AG20443 (cell line): ENCODE measurements at regions not wholly inside any gene's neighbourhood (a gene's known extent, or its start where the extent isn't known, plus 50 kb on each side); places are given as distances from the start of the nearest gene placed in this dataset.
"Not testable (repeated sequence)": the region's sequence is repeated elsewhere in the genome, so short reads cannot be mapped to it uniquely, and the experiment has no call there.

Source experiments
- DNase-seq: peaks from one replicate; pipeline ENCODE4 v3.0.0; 2012; ENCODE audit warnings: low spot score, mixed read lengths

GRCh38 chr1:10940451-10940804 is 72.0 kb upstream of the TARDBP start:
- DNase-seq = no peak

GRCh38 chr1:10940838-10941237 is 71.6 kb upstream of the TARDBP start:
- DNase-seq = no peak

- DNase-seq = peak; percentile 89
Observed at GRCh38 chr1:10941891-10942541, 70.4 kb upstream of the TARDBP start.

GRCh38 chr1:10942542-10942912 is 69.9 kb upstream of the TARDBP start:
- DNase-seq = no peak

- DNase-seq = no peak
Observed at GRCh38 chr1:10943041-10943440, 69.4 kb upstream of the TARDBP start.

- peak; percentile 55 for DNase-seq
Observed at GRCh38 chr1:10943991-10944730, 68.3 kb upstream of the TARDBP start.

GRCh38 chr1:10945991-10946509 is 66.4 kb upstream of the TARDBP start:
- no peak for DNase-seq

- DNase-seq = no peak
Observed at GRCh38 chr1:10947181-10947580, 65.3 kb upstream of the TARDBP start.

- no peak for DNase-seq
Observed at GRCh38 chr1:10947691-10948462, 64.6 kb upstream of the TARDBP start.

- DNase-seq = no peak
Observed at GRCh38 chr1:10948463-10948775, 64.0 kb upstream of the TARDBP start.

GRCh38 chr1:10950316-10951172 is 61.9 kb upstream of the TARDBP start:
- DNase-seq = no peak

- not testable (repeated sequence) for DNase-seq
Observed at GRCh38 chr1:10951298-10951697, 61.2 kb upstream of the TARDBP start.

GRCh38 chr1:10951961-10952360 is 60.5 kb upstream of the TARDBP start:
- DNase-seq = no peak

- no peak for DNase-seq
Observed at GRCh38 chr1:10953505-10954193, 58.8 kb upstream of the TARDBP start.

GRCh38 chr1:10957133-10957532 is 55.3 kb upstream of the TARDBP start:
- no peak for DNase-seq

GRCh38 chr1:10958614-10959013 is 53.8 kb upstream of the TARDBP start:
- DNase-seq = no peak

GRCh38 chr1:10960411-10961299 is 51.8 kb upstream of the TARDBP start:
- DNase-seq = peak; percentile 89

GRCh38 chr1:10961300-10961833 is 51.1 kb upstream of the TARDBP start:
- no peak for DNase-seq

GRCh38 chr1:10962483-10962882 is 50.0 kb upstream of the TARDBP start:
- no peak for DNase-seq
